ENCODE measurements at regions not wholly inside any gene's neighbourhood (a gene's known extent, or its start where the extent isn't known, plus 50 kb on each side); places are given as distances from the start of the nearest gene placed in this dataset.

DNA sequence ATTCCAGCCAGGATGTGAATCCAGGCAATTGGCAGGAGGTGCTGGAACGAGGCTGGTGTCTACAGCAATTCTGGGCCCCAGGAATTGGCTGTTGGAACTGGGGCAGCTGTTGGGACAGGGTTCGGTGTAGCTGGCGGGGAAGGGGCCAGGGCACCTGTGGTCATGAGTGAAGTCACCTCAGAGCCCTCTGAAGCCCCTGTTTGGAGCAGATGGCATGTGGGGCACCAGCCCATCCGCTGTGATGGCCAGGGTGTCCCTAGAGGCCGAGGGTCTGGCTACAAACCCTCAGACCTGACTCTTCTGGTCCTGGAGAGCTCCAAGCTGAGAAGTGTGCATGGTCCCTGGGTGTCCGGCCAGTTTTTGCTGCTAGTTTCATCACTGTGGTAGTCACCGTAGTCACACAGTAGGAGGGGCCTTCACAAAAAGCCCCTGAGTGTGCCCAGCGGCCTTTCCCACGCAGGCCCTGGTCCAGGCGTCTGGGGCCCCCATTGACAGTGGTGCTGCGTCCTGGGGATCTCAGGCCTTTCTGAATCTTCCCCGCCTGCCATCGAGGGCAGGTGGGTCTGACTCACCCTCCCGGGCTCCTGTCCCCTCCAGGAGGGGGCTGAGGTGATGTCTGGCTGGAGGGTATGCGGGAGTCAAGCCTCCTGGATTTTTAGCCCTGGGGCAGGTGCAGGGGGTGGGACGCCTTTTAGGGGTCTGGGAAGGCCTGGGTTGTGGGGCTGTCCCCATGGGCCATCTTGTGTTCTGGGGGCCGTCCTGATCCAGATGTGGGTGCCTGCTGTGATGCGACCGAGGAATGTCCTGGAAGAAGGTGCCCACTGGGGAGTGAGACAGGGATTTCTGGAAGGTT, 368.0 kb downstream of the TMEM121 start:
- DNase-seq (ENCODE audit: low read depth in 1 of 2, low spot score in 2 of 2), result no peak
- no peak for FAIRE-seq
- H3K9me3 ChIP-seq (ENCODE audit: insufficient read depth in 2 of 2, low read depth in 1 of 2, low read length in 1 of 2), result peaks cover 50 to 97% of the 10 kb centered on the region in 2 experiments
- ChIA-PET POLR2A (ENCODE audit: partially characterized antibody) (no interaction called here), CTCF (ENCODE audit: partially characterized antibody) (no interaction called here)
- no peak overlapping the region for H2BK5ac ChIP-seq (ENCODE audit: low read depth, low read length)
- no peak overlapping the region for H3K27ac ChIP-seq (ENCODE audit: low read depth, low read length)
- no peaks in the 10 kb centered on the region for H3K23me2 ChIP-seq (ENCODE audit: low read depth, low read length)
- H3K18ac ChIP-seq (ENCODE audit: extremely low read depth, low read length), result no peak overlapping the region
- H4K8ac ChIP-seq (ENCODE audit: extremely low read depth, insufficient read depth, low read length), result no peak overlapping the region
- H2AK5ac ChIP-seq (ENCODE audit: low read depth, low read length), result no peak overlapping the region
- no peak overlapping the region for H3K4me2 ChIP-seq (ENCODE audit: insufficient read depth in 1 of 2, low read depth in 2 of 2, low read length in 2 of 2)
- no peaks in the 10 kb centered on the region for H4K20me1 ChIP-seq (replicated peaks in 1 of 2; ENCODE audit: control insufficient read depth in 1 of 2, insufficient read depth in 2 of 2, low read length in 2 of 2)
- H3K14ac ChIP-seq (ENCODE audit: insufficient read length), result no peak overlapping the region
- no peaks in the 10 kb centered on the region for H3K27me3 ChIP-seq (replicated peaks in 1 of 4; ENCODE audit: control insufficient read depth in 3 of 4, extremely low read depth in 1 of 4, insufficient read depth in 3 of 4, low read length in 3 of 4)
- 80% methylated on average over 11 of the region's 19 CpGs; no CpG with 5 or more reads in 1 of the 2 experiments for WGBS, 2 experiments (ENCODE audit: extremely low coverage in 1 of 2, insufficient coverage in 1 of 2, insufficient read length in 1 of 2, insufficient replicate concordance in 2 of 2, low coverage in 1 of 2, low lambda C conversion rate in 2 of 2, missing lambda C conversion rate in 1 of 2)
- no peaks in the 10 kb centered on the region for H3K79me1 ChIP-seq (ENCODE audit: low read depth, low read length)
- H3K56ac ChIP-seq (replicated peaks; ENCODE audit: insufficient read length, low read depth, low read length), result no peak overlapping the region
- H3K4me3 ChIP-seq (ENCODE audit: extremely low read depth in 1 of 4, insufficient read depth in 2 of 4, low read depth in 3 of 4, low read length in 4 of 4), result no peak overlapping the region
- no peak overlapping the region for H3K9ac ChIP-seq (replicated peaks in 1 of 4; ENCODE audit: extremely low read depth in 1 of 4, low read depth in 3 of 4, low read length in 3 of 4)
- H2BK20ac ChIP-seq (ENCODE audit: low read length), result no peak overlapping the region
- H4K5ac ChIP-seq (ENCODE audit: insufficient read length, low read depth, low read length), result no peak overlapping the region
- H2AFZ ChIP-seq (ENCODE audit: low read length), result no peak overlapping the region
- H3K79me2 ChIP-seq (ENCODE audit: control insufficient read depth in 1 of 2, insufficient read depth in 2 of 2, low read length in 2 of 2), result no peaks in the 10 kb centered on the region
- no peak overlapping the region for H2BK15ac ChIP-seq (ENCODE audit: low read length)
- no peaks in the 10 kb centered on the region for H3K4me1 ChIP-seq (replicated peaks in 1 of 4; ENCODE audit: control insufficient read depth in 3 of 4, insufficient read depth in 4 of 4, low read length in 3 of 4)
- no peak overlapping the region for H2BK12ac ChIP-seq (ENCODE audit: low read depth, low read length)
- no peak overlapping the region for H3K4ac ChIP-seq (replicated peaks; ENCODE audit: insufficient read length, low read depth, low read length)
- H3K36me3 ChIP-seq (ENCODE audit: control insufficient read depth in 2 of 4, insufficient read depth in 4 of 4, low read length in 3 of 4), result no peaks in the 10 kb centered on the region
- no peak overlapping the region for H4K91ac ChIP-seq (replicated peaks; ENCODE audit: insufficient read length, low read length)
- no peak overlapping the region for H3K23ac ChIP-seq (ENCODE audit: insufficient read length)
- no peak overlapping the region for H2BK120ac ChIP-seq (replicated peaks; ENCODE audit: low read depth, low read length)
- TF ChIP-seq EGR1 (IDR thresholded peaks at IDR 0.05; ENCODE audit: borderline replicate concordance, low read depth, low read length) (no peak), CHD2 (IDR thresholded peaks at IDR 0.05; ENCODE audit: low read length) (no peak), NRF1 (IDR thresholded peaks at IDR 0.05; ENCODE audit: low read depth, low read length) (no peak), ZNF274 (IDR thresholded peaks at IDR 0.05; ENCODE audit: borderline replicate concordance, extremely low read depth, low read length) (no peak), RFX5 (IDR thresholded peaks at IDR 0.05; ENCODE audit: borderline replicate concordance, low read depth, low read length) (no peak), SIN3A (conservative IDR thresholded peaks at IDR 0.05 in 1 of 2, IDR thresholded peaks at IDR 0.05 in 1 of 2; ENCODE audit: low read depth in 1 of 2, low read length in 2 of 2) (no peak), FOSL1 (IDR thresholded peaks at IDR 0.05; ENCODE audit: insufficient read depth, low read depth, low read length) (no peak), KDM1A (IDR thresholded peaks at IDR 0.05; ENCODE audit: borderline replicate concordance, low read length) (no peak), GABPA (IDR thresholded peaks at IDR 0.05; ENCODE audit: borderline replicate concordance, insufficient read depth, low read length) (no peak)

Measured in H1 (cell line).